Activated naive CD4-positive, alpha-beta T cell treated with anti-CD3 and anti-CD28 coated beads, Interleukin-2, amount 50 U/mL, for 72 hours (primary cell): ENCODE measurements at regions not wholly inside any gene's neighbourhood (a gene's known extent, or its start where the extent isn't known, plus 50 kb on each side); places are given as distances from the start of the nearest gene placed in this dataset.
"Not testable (repeated sequence)": the region's sequence is repeated elsewhere in the genome, so short reads cannot be mapped to it uniquely, and the experiment has no call there.

Experiments
- ATAC-seq, 2 donors: fragments of 150-1000 bp; cut with Tn5 transposase; 2 replicates each; pipeline ENCODE4 v1.10.0; 2021; ENCODE audit warnings: mild to moderate bottlenecking in 2 of 2, moderate library complexity in 2 of 2
- DNase-seq, 2 donors: peaks; one replicate each; pipeline ENCODE4 v3.0.0; 2021 to 2022; ENCODE audit warnings: low spot score in 2 of 2
- H3K27ac Mint-ChIP-seq, 2 donors: one replicate each; pipeline ENCODE4 v1.8.0; 2022; ENCODE audit warnings: mild to moderate bottlenecking in 2 of 2, mixed read lengths in 2 of 2
- H3K36me3 Mint-ChIP-seq, 2 donors: one replicate each; pipeline ENCODE4 v1.8.0; 2022; ENCODE audit warnings: mixed read lengths in 2 of 2
- H3K9me3 Mint-ChIP-seq, 2 donors: one replicate each; pipeline ENCODE4 v1.8.0; 2022; ENCODE audit warnings: mixed read lengths in 2 of 2

GRCh38 chr14:22220427-22220826 is 368.6 kb downstream of the DAD1 start:
- ATAC-seq (no peak), DNase-seq (no peak)
- Mint-ChIP-seq H3K27ac (no peak overlapping the region), H3K36me3 (no peaks in the 10 kb centered on the region), H3K9me3 (no peaks in the 10 kb centered on the region)

DNA sequence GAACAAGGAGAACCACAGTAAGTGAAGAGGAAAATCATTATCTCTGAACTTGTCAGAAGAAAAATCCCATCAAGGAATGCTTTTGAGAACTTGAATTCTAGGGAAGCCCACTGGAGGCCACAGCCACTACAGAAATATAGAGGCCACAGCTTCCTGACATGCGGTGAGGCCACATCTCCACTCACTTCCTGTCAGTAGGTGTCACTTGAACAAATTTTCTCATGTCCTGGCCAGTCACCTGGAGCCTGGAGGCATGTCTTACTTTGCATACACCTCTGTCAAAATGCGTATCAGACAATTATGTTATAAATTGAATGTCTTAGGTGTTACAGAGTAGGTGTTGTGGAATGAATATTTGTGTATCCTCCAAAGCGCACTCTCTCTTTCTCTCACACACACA is 370.3 kb downstream of the DAD1 start:
- no peak overlapping the region for H3K27ac Mint-ChIP-seq
- ATAC-seq (peak in 1 of 2 donors; percentile 34), DNase-seq (no peak)
- no peaks in the 10 kb centered on the region for H3K9me3 Mint-ChIP-seq
- no peaks in the 10 kb centered on the region for H3K36me3 Mint-ChIP-seq

GRCh38 chr14:22213120-22213519 is 375.9 kb downstream of the DAD1 start:
- Mint-ChIP-seq H3K36me3 (no peaks in the 10 kb centered on the region), H3K27ac (no peak overlapping the region), H3K9me3 (no peaks in the 10 kb centered on the region)
- DNase-seq (no peak), ATAC-seq (no peak)

DNA sequence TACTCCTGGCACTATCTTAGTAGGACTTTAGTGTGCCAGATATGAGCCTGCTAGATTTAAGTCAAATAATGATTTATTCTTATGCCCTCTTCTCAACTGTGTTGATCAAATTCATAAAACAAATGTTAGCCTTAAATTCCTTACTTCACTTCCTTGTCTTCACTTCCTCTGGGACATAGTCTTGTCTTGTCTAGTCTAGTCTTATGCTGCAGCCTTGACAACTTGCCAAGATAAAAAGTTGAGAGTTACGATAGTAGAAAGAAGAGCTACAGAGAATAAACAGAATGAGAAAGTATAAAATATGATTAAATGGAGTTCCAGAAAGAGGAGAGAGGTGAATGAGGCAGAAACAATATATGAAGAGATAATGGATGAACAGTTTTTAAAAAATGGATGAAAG is 378.1 kb downstream of the DAD1 start:
- ATAC-seq (no peak), DNase-seq (no peak)
- Mint-ChIP-seq H3K9me3 (no peaks in the 10 kb centered on the region), H3K27ac (no peak overlapping the region), H3K36me3 (no peaks in the 10 kb centered on the region)

DNA sequence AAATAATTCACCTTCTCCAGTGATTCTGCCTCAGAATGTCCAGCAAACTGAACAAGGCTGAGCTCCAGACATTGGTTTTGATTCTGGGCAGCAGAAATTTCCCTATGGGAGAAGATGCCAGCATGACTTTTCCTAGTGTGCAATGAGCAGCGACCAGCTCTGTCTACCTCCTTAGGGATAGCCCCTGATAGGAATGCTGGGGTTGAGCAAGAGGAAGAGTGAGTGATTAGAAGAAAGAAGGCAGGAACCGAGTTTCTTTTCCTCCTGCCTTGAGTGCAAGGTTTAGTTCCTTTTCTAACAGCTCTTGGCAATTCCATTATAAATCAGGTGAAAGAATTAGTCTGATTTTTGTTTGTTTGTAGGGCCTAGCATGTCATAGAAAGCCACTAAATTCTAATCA is 379.0 kb downstream of the DAD1 start:
- no peak for DNase-seq
- ATAC-seq, result no peak
- no peak overlapping the region for H3K27ac Mint-ChIP-seq
- H3K9me3 Mint-ChIP-seq, result no peaks in the 10 kb centered on the region
- H3K36me3 Mint-ChIP-seq, result no peaks in the 10 kb centered on the region

DNA sequence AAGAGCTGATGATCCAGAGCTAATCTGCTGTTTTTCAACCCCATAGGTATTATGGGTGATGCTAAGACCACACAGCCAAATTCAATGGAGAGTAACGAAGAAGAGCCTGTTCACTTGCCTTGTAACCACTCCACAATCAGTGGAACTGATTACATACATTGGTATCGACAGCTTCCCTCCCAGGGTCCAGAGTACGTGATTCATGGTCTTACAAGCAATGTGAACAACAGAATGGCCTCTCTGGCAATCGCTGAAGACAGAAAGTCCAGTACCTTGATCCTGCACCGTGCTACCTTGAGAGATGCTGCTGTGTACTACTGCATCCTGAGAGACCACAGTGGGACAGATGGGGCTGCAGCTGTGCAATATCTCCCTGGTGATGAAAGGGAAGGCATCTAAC is 386.0 kb downstream of the DAD1 start:
- H3K9me3 Mint-ChIP-seq, result no peaks in the 10 kb centered on the region
- H3K27ac Mint-ChIP-seq, result peak overlapping the region in 1 of 2 donors; percentile 83
- H3K36me3 Mint-ChIP-seq, result no peaks in the 10 kb centered on the region
- no peak for DNase-seq
- no peak for ATAC-seq

DNA sequence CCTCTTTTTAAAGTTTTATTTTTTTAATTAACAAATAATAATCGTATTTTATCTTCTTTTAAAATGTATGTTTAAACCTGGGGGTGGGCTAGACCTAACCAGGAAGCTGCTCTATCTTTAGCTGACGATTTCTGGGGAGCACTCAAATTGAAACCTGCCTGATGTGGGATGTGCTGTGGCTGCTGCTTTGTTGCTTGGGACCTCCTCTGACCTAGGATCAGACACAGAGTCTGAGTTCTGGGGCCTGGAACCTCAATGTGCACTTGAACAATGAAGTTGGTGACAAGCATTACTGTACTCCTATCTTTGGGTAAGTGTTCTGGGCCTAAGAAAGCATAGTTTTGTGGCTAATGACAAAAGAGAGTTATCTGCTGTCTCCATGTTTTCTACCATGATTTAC is 386.7 kb downstream of the DAD1 start:
- Mint-ChIP-seq H3K27ac (peak overlapping the region; percentile 29 to 83), H3K36me3 (no peaks in the 10 kb centered on the region), H3K9me3 (no peaks in the 10 kb centered on the region)
- ATAC-seq (peak; percentile 61 to 63), DNase-seq (no peak)

- H3K27ac Mint-ChIP-seq, result peak overlapping the region in 1 of 2 donors; percentile 29
- no peak for DNase-seq
- ATAC-seq, result peak; percentile 47 to 63
- H3K36me3 Mint-ChIP-seq, result no peaks in the 10 kb centered on the region
- no peaks in the 10 kb centered on the region for H3K9me3 Mint-ChIP-seq
Measured at GRCh38 chr14:22200977-22201605, 387.9 kb downstream of the DAD1 start.

- not testable (repeated sequence) for H3K27ac Mint-ChIP-seq
Measured at GRCh38 chr14:22200131-22200530, 388.9 kb downstream of the DAD1 start.

DNA sequence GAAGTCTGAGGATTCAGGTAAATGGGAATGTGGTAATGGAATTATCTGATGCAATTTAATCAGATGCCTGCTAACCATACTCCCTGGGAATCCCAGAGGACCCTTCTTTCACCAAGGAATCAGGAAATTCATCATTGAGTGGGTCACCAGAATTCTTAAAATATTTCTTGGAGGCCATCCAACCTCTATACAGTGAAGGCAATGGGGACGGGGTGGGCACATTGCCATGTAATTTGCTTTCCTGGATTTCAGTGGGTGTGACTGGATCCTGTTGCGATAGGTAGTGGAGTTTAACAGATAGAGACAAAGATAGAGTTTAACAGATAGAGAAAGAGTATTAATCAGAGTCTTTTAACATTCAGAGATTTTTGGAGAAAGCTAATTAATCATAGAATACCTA is 394.4 kb downstream of the DAD1 start:
- no peak overlapping the region for H3K27ac Mint-ChIP-seq
- H3K36me3 Mint-ChIP-seq, result no peaks in the 10 kb centered on the region
- H3K9me3 Mint-ChIP-seq, result no peaks in the 10 kb centered on the region
- no peak for DNase-seq
- no peak for ATAC-seq

More at GRCh38 chr14:22200131-22200530, 388.9 kb downstream of the DAD1 start:
- H3K36me3 Mint-ChIP-seq, H3K9me3 Mint-ChIP-seq, DNase-seq: not testable (repeated sequence)
- peak in 1 of 2 donors; percentile 40 for ATAC-seq

DNA sequence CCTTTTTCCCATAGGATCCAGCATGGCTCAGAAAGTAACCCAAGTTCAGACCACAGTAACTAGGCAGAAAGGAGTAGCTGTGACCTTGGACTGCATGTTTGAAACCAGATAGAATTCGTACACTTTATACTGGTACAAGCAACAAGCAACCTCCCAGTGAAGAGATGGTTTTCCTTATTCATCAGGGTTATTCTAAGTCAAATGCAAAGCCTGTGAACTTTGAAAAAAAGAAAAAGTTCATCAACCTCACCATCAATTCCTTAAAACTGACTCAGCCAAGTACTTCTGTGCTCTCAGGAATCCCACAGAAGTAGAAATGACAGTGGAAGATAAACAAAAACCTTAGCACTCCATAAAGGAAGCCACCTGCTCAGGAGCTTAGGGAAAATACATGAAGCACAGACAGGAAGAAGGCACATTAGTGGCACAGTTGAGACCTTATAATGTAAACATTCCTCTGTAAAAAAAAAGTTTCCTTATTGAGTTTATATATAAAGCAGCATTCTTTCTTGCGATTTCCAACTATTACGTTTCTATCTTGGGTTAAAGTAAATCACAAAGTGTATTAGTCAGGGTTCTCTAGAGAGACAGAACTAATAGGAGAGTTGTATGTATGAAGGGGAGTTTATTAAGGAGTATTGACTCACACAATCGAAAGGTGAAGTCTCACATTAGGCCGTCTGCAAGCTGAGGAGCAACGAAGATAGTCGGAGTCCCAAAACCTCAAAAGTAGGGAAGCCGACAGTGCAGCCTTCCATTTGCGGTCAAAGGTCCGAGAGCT is 398.4 kb downstream of the DAD1 start:
- H3K36me3 Mint-ChIP-seq, result no peaks in the 10 kb centered on the region
- DNase-seq (no peak), ATAC-seq (no peak)
- no peaks in the 10 kb centered on the region for H3K9me3 Mint-ChIP-seq
- H3K27ac Mint-ChIP-seq, result no peak overlapping the region

DNA sequence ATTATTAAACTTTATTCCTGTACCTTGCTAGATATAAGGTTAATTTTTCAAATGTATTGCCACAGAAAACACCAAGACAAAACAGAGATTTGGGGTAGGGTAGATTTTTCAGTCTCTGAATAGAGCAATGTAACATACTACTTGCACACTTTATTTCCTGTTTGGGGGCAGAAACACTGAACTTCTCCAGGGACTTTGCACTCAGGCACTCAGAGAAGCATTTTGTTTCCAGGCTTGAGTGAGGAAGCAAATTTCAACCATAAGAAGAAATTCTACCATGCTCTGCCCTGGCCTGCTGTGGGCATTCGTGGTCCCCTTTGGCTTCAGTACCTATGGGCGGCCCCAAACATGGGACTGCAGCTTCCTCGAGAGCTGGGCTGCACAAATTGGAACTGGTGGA is 399.1 kb downstream of the DAD1 start:
- no peak for ATAC-seq
- Mint-ChIP-seq H3K9me3 (no peaks in the 10 kb centered on the region), H3K27ac (no peak overlapping the region), H3K36me3 (no peaks in the 10 kb centered on the region)
- DNase-seq, result no peak

- no peaks in the 10 kb centered on the region for H3K9me3 Mint-ChIP-seq
- no peak overlapping the region for H3K27ac Mint-ChIP-seq
- no peak for ATAC-seq
- H3K36me3 Mint-ChIP-seq, result no peaks in the 10 kb centered on the region
- no peak for DNase-seq
Measured at GRCh38 chr14:22188318-22188717, 400.7 kb downstream of the DAD1 start.

DNA sequence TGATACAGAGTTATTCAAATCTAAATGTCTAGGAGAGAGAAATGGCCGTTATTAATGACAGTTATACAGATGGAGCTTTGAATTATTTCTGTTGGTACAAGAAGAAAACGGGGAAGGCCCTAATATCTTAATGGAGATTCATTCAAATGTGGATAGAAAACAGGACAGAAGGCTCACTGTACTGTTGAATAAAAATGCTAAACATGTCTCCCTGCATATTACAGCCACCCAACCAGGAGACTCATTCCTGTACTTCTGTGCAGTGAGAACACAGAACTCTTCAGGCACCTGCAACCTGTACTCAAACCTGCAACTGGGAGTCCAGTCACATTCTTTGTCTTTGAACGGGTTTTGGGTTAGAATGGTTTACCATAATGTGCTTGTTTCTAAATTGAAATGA is 403.2 kb downstream of the DAD1 start:
- ATAC-seq, result no peak
- no peak overlapping the region for H3K27ac Mint-ChIP-seq
- no peaks in the 10 kb centered on the region for H3K36me3 Mint-ChIP-seq
- no peak for DNase-seq
- no peaks in the 10 kb centered on the region for H3K9me3 Mint-ChIP-seq

DNA sequence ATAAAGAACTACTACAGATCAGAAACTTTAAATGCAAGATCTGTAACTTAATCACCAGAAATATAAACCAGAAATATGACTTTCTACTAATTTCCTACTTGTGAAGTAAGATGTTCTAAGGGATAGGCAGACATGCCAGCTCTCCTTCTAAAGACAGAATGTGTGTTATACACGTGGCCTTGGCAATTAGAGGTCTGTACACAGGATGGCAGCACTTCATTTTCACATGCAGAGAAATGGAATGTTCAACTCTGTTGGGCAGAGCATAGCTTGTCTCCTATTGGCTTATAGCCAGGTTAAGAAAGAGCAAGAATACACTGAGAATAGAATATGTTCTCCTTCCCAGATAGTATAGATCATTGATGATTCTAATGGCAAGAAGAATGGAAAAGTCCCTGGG is 403.8 kb downstream of the DAD1 start:
- H3K9me3 Mint-ChIP-seq, result no peaks in the 10 kb centered on the region
- no peak for ATAC-seq
- no peaks in the 10 kb centered on the region for H3K36me3 Mint-ChIP-seq
- no peak overlapping the region for H3K27ac Mint-ChIP-seq
- no peak for DNase-seq

- ATAC-seq, result no peak
- H3K27ac Mint-ChIP-seq, result no peak overlapping the region
- H3K36me3 Mint-ChIP-seq, result no peaks in the 10 kb centered on the region
Measured at GRCh38 chr14:22184830-22185168, 404.2 kb downstream of the DAD1 start.

GRCh38 chr14:22184157-22184829 is 404.7 kb downstream of the DAD1 start:
- Mint-ChIP-seq H3K27ac (no peak overlapping the region), H3K9me3 (no peaks in the 10 kb centered on the region), H3K36me3 (no peaks in the 10 kb centered on the region)
- DNase-seq, result no peak
- peak in 1 of 2 donors; percentile 32 for ATAC-seq

More at GRCh38 chr14:22184830-22185168, 404.2 kb downstream of the DAD1 start:
- DNase-seq, result no peak
- H3K9me3 Mint-ChIP-seq, result no peaks in the 10 kb centered on the region

- H3K9me3 Mint-ChIP-seq, result no peaks in the 10 kb centered on the region
- no peak for ATAC-seq
- DNase-seq, result no peak
- no peak overlapping the region for H3K27ac Mint-ChIP-seq
- no peaks in the 10 kb centered on the region for H3K36me3 Mint-ChIP-seq
Measured at GRCh38 chr14:22180045-22180444, 409.0 kb downstream of the DAD1 start.
